HG03175 (cell line): ENCODE measurements at regions not wholly inside any gene's neighbourhood (a gene's known extent, or its start where the extent isn't known, plus 50 kb on each side); places are given as distances from the start of the nearest gene placed in this dataset.
"Not testable (repeated sequence)": the region's sequence is repeated elsewhere in the genome, so short reads cannot be mapped to it uniquely, and the experiment has no call there.

Experiments used
- ATAC-seq: cut with Tn5 transposase; IDR thresholded peaks from one replicate; pipeline ENCODE4 v1.9.1; 2021; ENCODE audit warnings: mild to moderate bottlenecking, moderate library complexity; ENCODE audit not compliant: unreplicated experiment

DNA sequence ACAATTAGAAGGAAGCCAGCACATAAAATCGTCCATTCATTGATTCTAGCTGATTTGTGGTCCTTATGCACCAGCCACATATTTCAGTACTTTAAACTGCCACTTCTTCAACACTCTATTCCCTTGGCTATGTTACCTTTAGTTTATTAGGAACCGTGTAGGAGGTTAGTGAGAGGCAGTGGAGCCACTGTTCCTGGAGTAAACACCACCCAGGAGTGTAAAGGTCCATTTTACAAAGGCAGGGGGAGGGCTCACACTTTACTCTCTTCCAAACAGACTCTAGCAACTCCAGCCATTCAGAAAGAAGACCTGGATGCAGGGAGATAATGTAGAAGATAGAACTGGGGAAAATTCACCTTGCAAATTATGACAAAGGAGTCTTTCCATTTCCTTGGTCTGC lies 170.2 kb upstream of the RPS23 start:
- no peak for ATAC-seq

DNA sequence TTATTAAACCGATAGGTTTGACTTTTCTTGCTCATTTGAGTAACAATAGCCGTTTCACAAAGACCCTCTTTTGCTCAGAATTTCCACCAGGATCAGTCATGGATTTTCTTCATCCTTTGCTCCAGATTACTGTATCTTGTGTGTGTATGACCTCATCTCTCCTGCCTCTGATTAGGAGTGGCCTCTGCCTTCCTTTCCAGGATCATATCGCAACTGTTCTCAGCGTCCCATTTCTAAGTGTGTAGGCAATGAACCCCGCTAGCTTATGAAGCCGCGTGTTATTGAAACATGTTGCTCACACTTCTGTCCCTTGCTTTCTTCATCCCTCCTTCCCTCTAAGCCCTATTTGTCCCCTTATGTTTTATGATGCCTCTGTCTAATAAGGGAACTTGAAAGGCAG lies 169.8 kb upstream of the RPS23 start:
- ATAC-seq = no peak

DNA sequence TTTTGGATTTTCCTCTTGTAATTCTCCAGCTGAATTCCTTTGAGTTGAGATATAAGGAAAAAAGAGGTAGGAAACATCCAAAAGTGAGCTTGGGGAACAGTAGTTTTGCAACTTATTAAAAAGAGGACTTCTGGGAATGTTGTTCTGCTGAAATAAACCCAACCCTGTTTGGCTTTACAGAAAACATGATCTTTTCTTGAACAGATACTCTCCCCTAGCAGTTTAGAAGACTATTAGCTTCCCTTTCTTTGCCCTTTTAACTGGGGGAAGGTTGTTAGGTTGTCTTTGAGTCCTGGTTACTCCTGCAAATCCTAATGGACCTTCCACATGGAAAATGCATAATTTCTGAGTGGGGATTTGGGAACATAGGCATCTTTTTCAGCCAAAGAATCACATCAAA lies 168.7 kb upstream of the RPS23 start:
- ATAC-seq = no peak

DNA sequence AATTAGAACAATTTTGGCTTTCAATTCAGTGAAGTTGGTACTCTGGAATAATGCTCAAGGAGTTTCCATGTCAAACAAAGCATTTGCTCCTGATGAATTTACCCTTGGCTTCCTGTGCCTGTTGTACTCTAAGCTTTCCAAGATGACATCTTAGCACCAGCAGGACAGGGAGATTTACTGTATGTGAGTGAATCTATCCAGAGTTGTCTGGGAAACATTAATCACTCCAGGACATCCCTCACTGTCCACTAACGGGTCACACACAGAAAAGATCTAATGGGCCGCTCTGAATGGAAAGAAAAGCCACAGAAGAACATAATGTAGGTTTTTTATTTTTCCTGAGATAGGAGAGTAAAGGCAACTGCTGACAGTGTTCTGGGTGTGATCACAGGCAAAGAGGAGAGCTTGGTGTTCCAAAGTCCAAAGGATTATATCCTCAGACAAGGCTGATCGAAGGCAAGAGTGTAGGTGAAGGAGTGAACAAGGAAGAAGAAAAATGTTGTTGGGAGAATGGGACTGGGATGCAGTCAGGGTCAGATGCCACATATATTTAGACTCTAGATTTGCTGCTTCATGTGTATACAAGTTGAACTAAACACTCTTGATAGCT lies 167.7 kb upstream of the RPS23 start:
- ATAC-seq = no peak

DNA sequence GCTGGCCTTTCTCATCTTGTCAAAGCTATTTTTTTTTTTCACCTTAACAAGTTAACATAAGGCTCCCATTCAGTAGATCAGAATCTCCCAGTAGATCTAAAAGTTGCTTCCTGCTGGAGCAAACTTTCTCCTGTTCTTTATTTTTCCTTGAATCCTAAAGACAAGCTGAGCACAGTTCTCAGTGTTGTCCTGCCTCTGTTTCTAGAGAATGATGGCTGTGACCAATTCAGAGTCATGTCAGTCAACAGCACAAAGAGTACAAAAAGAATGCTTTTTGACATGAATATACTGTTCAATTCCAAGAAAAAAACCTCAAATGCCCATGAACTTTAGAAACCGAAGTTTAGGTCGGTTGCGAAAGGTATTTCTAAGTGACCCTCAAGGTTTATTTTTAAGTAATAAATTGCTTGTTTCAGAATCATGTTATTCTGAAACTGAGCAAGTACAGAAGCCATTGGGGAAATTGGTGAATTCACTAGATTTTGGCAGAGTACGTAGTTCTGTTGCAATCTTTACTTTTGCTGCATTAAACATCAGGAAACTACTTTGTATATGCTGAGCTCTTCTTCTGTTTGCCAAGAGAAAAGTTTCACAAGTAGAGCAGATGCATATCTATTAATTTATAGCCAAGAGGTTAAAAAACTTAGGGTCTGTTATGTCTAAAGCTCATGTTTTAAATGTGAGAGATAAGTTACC lies 161.7 kb upstream of the RPS23 start:
- no peak for ATAC-seq

DNA sequence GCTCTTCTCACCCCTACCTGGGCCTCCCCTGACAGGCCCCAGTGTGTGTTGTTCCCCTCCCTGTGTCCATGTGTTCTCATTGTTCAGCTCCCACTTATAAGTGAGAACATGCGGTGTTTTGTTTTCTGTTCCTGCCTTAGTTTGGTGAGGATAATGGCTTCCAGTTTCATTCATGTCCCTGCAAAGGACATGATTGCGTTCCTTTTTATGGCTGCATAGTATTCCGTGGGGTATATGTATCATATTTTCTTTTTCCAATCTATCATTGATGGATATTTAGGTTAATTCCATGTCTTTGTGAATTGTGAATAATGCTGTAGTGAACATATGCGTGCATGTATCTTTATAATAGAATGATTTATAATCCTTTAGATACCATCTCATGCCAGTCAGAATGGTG lies 159.4 kb upstream of the RPS23 start:
- ATAC-seq = not testable (repeated sequence)

DNA sequence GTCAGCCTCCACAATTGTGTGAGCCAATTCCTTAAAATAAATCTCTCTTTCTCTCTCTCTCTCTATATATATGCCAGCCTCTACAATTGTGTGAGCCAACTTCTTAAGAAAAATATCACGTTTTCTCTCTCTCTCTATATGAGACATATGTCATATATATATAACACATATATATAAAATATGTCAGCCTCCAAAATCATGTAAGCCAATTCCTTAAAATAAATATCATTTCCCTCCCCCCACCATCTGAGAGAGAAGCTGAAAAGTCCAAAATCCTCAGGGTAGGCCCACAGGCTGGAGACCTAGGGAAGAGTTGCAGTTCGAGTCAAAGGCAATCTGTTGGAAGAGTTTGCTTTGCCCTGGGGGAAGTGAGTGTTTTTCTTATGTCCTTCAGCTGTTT lies 158.1 kb upstream of the RPS23 start:
- no peak for ATAC-seq

DNA sequence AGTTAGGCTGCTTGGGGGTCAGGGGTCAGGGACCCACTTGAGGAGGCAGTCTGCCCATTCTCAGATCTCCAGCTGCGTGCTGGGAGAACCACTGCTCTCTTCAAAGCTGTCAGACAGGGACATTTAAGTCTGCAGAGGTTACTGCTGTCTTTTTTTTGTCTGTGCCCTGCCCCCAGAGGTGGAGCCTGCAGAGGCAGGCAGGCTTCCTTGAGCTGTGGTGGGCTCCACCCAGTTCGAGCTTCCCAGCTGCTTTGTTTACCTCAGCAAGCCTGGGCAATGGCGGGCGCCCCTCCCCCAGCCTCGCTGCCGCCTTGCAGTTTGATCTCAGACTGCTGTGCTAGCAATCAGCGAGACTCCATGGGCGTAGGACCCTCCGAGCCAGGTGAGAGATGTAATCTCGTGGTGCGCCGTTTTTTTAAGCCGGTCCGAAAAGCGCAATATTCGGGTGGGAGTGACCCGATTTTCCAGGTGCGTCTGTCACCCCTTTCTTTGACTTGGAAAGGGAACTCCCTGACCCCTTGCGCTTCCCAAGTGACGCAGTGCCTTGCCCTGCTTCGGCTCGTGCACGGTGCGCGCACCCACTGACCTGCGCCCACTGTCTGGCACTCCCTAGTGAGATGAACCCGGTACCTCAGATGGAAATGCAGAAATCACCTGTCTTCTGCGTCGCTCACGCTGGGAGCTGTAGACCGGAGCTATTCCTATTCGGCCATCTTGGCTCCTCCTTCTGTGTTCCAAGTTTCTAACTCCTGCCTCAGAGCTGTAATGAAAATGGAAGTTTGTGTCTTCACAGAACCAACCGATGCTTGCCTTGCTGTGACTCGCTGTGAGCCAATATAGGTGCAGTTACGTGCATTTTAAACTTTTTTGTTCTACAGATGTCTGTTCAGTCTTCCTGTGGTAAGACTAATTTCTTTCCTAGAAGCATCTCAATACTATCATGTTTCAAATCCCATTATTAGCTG lies 156.8 kb upstream of the RPS23 start:
- not testable (repeated sequence) for ATAC-seq

DNA sequence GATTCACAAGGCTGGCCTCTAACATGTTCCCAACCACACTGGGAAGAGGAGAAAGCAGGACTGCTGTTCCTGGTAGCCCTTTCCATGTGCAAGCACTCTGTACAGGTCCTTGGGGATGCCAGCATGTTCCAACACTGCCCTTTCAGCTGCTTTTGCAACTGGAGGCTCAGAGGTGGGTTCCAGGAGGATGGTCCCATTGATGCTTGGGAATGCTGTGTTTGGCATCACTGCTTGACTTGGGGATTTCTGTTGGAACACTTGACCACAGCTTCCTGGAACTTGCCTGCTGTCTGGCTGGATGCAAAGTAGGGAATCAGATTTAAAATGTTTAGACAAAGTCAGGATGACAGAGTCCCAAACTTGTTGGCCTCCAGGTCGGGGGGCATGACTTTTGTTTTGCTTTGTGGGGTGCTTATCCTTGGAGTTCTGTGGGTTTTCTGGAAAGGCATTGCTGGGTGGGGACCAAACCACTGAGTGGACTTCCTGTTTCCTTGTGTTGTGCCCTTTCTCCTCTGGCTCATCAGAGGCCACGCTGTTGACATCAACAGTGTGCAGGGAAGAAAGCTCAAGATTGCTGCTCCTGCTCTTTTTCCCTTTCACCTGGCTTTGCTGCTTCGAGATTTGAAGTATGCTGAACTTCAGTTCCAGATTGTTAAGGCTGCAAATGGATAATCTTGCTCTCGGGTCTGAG lies 148.5 kb upstream of the RPS23 start:
- ATAC-seq = no peak

DNA sequence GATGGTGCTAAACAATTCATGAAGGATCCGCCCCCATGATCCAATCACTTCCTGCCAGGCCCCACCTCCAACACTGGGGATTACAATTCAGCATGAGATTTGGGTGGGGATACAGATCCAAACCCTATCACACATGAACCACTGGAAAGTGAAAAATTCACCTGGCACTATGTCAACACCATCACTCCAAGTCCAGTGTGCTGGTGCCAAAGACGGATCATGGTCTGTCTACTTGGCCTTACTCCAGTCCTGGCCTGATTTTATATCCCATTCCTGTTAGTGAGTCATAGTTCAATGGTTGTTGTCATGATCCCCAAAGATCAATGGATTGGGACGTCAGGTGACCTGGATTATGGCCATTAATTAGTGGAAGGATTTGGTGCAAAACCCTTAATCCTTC lies 147.4 kb upstream of the RPS23 start:
- no peak for ATAC-seq

DNA sequence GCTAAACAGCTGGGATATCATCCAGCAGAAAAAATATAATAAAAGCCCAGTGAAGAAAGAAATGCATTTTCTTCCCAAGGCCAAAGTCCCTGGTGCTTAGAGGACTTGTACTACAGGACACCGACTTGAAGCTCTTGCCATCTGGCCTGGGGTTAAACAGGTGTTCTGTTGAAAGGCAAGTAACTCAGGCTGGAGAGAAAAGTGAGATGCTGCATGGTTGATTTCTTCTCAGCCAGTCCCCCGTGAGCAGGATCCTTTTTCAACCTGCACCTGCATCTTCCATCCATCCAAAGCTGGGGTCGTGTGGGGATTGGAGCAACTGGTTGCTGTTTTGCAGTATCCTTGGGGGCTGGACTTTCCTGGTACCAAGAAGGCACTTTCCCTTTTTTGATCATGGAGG lies 146.1 kb upstream of the RPS23 start:
- ATAC-seq = no peak

DNA sequence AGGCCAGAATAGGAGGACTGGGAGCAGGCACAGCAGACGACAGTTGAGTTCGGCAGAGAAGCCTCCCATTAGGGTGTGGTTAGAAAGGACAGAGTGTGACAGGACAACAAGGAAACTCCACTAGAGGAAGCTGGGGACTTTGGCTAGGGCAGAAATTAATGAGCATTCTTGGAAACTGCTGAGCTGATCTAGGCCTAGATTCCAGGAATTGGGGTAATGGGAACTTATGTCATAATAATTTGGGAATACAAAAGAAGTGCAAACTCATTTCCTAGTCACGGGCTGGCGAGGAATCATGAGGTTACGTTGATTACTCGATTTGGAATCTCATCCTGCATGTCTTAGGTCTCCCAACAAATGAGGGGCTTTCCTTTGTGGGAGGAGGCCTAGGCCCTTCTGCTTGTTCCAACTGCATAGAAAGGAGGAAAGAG lies 144.6 kb upstream of the RPS23 start:
- ATAC-seq = no peak

DNA sequence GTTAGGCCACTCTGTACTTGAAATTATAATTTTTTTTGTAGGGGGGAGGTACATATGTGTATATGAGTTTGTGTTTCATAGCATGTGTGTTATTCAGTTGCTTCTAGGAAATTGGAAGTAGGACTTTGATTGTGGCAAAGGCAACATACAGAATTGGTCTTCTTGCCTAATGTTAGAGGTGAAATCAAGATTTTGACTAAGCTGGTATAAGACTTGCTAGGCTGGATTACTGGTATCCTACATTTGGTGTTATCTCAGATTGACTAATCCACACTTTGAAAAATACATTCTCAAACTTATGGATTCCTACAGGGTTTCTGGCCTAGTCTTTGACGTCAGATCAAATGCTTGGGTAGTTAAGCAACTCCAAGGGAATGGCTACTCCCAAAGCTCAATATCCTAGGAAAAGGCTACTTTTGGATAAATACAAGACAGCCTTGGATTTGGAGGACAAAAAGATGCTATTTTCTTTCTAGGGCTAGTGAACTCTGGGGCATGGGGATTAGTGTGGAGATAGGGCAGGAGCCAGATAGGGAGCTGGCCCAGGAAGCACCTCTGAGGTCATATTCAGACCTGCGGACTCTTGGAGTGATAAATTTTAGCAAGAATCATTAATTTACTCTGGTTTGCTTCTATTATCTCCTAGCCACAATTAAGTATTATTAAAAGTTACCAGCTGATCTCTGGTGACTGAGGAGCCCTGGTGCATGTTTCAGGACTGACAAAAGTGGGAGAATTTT lies 144.0 kb upstream of the RPS23 start:
- ATAC-seq = no peak

DNA sequence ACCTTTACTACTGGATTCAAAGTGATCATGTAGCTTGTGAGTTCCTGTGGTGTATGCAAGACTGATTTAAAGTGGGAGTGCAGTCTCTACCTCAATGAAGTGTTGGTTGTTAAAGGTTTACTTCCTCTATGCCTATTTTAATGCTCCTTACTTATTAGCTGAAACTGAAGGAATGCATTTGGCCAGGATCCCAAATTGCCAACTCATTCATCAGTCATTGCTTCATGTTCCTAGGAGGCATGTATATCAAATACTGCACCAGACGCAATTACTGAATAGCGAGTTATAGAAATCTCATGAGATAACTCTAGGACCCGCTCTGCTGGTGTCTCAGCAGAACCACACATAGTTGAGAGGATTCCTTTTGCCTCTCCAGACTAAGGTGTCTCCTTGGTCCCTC lies 143.0 kb upstream of the RPS23 start:
- ATAC-seq = no peak

DNA sequence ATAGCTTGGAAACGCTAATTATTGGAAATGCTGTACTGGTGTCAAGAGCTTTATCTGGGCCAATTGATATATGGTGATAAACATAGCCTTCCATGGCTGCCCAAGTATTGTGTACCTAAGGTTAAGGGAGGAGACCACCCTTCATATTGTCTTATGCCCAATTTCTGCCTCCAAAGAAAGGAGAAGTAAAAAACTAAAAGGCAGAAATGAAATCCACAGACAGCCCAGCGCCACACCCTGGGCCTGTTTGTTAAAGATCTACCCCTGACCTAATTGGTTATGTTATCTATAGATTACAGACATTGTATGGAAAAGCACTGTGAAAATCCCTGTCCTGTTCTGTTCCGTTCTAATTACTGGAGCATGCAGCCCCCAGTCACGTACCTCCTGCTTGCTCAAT lies 142.4 kb upstream of the RPS23 start:
- not testable (repeated sequence) for ATAC-seq

DNA sequence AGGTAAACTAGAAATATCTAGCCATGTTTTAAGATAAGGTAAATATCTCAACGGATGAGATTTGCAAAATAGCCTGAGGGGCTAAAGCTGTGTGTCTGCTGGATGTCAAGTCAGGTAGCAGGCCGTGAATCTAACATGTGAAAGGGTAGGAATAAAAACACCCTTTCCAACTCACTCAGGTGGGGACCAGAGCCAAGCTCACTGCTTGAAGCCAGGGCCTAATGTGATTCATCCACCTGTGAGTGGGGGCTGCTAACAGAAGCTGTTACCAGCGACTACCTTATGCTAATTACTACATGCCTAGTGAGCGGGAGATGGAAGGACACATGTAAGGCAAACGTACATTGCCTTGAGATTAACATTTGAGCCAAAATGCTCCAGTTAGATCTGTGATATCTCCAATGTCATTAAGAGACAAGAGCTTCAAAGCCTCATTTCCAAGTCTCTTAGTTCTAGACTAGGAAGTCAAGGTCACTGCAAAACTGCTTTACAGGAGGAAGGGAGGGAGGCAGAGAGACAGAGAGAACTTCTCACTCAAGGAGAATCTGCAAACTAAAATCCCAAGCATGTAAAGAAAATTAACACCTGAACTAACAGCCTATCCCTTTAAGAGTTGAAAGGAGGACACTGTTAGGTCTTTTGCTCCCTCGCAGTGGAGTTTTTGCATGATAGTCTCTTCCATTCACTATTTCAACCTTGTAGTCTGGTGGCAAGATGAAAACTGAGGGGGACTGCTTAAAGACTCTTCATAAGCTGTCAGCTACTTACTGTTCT lies 141.6 kb upstream of the RPS23 start:
- no peak for ATAC-seq

DNA sequence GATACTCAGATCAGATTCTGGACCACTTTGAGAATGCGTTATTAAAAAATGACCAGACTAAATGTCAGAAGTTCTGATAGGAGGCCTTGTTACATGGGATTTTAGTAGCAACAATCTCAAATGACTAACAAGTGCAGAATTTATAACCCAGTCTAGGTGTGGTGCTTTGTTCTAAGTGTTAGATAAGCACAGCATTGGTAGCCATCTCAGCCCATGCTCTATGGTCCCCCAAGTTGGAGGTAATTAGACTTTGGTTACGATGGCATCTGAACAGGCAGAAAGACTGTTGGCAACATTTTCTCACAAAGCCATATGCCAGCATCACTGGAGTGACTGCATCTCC lies 140.4 kb upstream of the RPS23 start:
- ATAC-seq = no peak

DNA sequence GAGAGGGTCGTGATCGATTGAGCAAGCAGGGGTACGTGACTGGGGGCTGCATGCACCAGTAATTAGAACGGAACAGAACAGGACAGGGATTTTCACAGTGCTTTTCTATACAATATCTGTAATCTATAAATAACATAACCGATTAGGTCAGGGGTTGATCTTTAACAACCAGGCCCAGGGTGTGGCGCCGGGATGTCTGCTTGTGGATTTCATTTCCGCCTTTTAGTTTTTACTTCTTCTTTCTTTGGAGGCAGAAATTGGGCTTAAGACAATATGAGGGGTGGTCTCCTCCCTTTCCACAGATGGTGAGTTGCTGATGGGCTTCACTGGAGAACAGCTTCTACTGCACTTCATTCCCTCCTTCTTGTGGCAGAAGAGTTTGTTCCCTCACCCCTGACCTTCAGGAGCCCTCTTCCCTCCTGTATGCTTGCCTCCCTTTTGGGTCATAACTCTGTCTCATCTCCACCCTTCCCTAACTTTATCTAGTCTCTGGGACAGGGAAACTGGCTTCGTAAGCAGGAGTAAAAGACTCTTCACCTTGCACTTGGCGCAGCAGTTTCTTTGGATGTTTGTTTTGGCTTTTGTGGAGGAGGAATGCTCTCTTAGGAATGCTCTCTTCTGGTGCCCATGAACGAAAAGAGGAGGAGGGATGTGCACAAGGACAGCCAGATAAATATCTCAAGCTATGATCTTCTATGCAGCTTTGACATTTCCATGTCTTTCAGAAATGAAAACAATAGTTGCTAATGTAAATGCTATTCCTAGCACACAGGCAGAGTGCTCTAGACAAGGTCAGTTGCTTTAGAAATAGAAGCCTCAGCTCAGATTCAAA lies 139.8 kb upstream of the RPS23 start:
- no peak for ATAC-seq

DNA sequence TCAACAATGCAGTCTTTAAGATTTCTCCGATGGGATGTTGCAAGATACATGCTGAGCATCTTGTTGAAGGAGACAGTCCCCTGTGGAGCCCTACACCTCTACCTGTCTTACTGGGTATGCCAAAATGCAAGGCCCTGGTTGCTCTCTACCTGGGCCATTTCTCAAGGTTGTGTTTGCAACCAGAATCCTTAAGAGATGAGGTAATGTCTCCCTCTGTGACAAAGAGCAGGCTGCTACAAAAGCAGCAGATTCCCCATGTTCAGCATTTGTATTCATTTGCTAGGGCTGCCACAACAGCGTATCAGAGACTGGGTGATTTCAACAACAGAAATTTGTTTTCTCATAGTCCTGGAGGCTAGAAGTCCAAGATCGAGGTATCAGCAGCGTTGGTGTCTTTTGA lies 138.4 kb upstream of the RPS23 start:
- ATAC-seq = no peak
